Ovary (tissue), 7 donors: ENCODE measurements at regions not wholly inside any gene's neighbourhood (a gene's known extent, or its start where the extent isn't known, plus 50 kb on each side); places are given as distances from the start of the nearest gene placed in this dataset.

Experiments used
- DNase-seq, 5 donors: peaks; one replicate each; pipeline ENCODE4 v3.0.0-alpha.2; 2019 to 2020
- H3K27ac ChIP-seq, 2 donors: fragments of 200-600 bp; one replicate each; pipeline versions ENCODE4 v1.5.1 to v1.8.0; 2019 to 2022
- H3K27me3 ChIP-seq: fragments of 200-600 bp; one replicate; pipeline ENCODE4 v1.8.0; 2022
- H3K36me3 ChIP-seq: fragments of 200-600 bp; sonication (generic); one replicate; pipeline ENCODE4 v1.5.1; 2019
- H3K4me1 ChIP-seq: one replicate; pipeline ENCODE4 v1.8.1; 2013; ENCODE audit warnings: mild to moderate bottlenecking, moderate library complexity; ENCODE audit not compliant: insufficient read depth
- H3K4me3 ChIP-seq: fragments of 200-600 bp; sonication (generic); one replicate; pipeline ENCODE4 v1.5.1; 2017
- H3K9me3 ChIP-seq, 2 donors: fragments of 200-600 bp in 1 of 2; sonication (generic) in 1 of 2; one replicate each; pipeline versions ENCODE4 v1.5.1 to v1.8.1; 2013 to 2019; ENCODE audit warnings: mild to moderate bottlenecking in 1 of 2, moderate library complexity in 1 of 2
- EP300 ChIP-seq: sonication (generic); formaldehyde crosslinking; IDR thresholded peaks from one replicate; pipeline ENCODE4 v1.6.1; 2017; ENCODE audit warnings: antibody characterized with exemption
- POLR2A ChIP-seq: fragments of 450-650 bp; IDR thresholded peaks from one replicate; pipeline ENCODE4 v1.6.1; 2017; ENCODE audit warnings: antibody characterized with exemption, mild to moderate bottlenecking, moderate library complexity
- WGBS, 3 donors: extraction: QIAGEN DNeasy Blood & Tissue Kit in 1 of 3; methylation state at CpG; one replicate each; pipeline versions ENCODE4 v1.1.5 to v1.1.7; 2013 to 2017; 5-methylcytosine and 5-hydroxymethylcytosine counted together
- intact Hi-C, 4 donors: fragments of 100-400 bp; cut with DNase I; formaldehyde crosslinking; loops; one replicate each; pipeline versions ENCODE4 v1.11.0 to v1.15.1; 2022 to 2023
- TF ChIP-seq, protein P1 (sequence below), 3 donors: fragments of 450-650 bp in 2 of 3; fragments of 200-600 bp in 1 of 3; IDR thresholded peaks; one replicate each; pipeline versions ENCODE4 v1.5.1 to v1.8.0; 2016 to 2022; ENCODE audit warnings: antibody characterized with exemption in 3 of 3, mild to moderate bottlenecking in 1 of 3
- donor health status: DM: no; HTN: no; CAD: no; lungs with moderate emphysema.
- donor health status: DM: no; HTN: no; CAD: no.
- donor health status: Bipolar disorder and iron deficiency.
- donor health status: DM: no; HTN: no; CAD: no.
- donor health status: DM: yes; HTN: yes; CAD: no.

DNA sequence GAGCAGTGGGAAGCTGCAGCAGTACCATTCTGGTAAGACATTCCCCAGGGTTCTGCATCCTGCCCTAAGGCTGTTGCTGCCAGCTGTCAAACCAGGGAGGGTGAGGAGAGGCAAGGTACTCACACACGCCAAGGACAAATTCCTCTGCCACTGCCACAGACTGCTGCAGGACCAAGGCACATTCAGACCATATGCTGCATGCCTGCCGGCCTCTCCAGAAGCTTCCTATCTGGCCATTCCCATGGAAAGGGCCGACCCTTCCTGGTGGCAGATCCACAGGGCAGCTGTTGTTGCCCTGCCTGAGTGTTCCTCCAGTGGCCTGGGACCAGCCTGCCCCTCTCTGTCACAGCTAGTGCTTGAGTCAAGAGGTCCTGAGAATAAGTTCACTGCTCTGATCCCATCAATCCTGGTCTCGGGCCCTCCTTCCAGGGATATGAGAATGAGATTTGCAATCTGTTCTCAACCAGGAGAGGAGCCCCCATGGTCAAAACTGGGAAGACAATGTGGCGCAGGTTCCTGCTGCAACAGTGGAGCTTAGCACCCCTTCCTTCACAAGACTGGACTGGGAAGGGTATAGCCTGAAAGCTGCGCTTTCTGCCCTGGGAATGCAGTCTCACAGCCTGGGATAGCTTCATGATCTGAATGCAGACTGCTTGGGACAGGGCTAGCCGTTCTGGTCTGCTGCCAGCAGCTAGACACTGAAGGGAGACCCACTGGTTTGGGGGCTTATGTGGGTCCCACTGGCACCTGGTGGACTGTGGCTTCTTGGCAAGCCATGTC is 342.5 kb upstream of the NDST3 start:
- Histone ChIP-seq H3K27me3 (no peaks in the 10 kb centered on the region), H3K4me3 (no peak overlapping the region), H3K4me1 (no peaks in the 10 kb centered on the region), H3K36me3 (no peaks in the 10 kb centered on the region), H3K9me3 (no peaks in the 10 kb centered on the region), H3K27ac (no peak overlapping the region)
- no peak for DNase-seq
- TF ChIP-seq POLR2A: no peak
- TF ChIP-seq, protein P1, sequence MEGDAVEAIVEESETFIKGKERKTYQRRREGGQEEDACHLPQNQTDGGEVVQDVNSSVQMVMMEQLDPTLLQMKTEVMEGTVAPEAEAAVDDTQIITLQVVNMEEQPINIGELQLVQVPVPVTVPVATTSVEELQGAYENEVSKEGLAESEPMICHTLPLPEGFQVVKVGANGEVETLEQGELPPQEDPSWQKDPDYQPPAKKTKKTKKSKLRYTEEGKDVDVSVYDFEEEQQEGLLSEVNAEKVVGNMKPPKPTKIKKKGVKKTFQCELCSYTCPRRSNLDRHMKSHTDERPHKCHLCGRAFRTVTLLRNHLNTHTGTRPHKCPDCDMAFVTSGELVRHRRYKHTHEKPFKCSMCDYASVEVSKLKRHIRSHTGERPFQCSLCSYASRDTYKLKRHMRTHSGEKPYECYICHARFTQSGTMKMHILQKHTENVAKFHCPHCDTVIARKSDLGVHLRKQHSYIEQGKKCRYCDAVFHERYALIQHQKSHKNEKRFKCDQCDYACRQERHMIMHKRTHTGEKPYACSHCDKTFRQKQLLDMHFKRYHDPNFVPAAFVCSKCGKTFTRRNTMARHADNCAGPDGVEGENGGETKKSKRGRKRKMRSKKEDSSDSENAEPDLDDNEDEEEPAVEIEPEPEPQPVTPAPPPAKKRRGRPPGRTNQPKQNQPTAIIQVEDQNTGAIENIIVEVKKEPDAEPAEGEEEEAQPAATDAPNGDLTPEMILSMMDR (IDR thresholded peaks at IDR 0.05): no peak
- TF ChIP-seq EP300: no peak
- WGBS, 3 donors: 80 to 90% (median 87%) methylated on average over 7 of the region's 7 CpGs
- intact Hi-C loops: no loop called here

DNA sequence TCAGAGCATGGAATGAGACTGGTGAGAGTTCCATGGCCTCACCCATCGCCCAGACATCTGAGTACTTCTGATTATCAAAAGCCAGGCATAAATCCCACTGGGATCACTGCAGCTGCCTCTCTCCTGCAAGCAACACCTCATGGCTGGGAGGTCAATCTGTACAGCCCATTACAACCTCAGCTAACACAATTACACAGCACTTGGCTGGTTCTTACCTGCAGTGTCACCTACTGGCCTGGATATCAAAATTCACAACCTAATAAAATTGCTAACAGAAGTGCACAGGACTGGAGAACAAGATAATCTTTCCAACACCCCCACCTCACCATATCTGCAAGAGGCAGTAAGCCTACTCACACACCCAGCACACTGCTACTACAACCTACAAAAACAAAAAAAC is 341.7 kb upstream of the NDST3 start:
- intact Hi-C loops: no loop called here
- WGBS, 3 donors: 78 to 90% (median 79%) methylated on average over 1 of the region's 1 CpG
- Histone ChIP-seq H3K4me1 (no peaks in the 10 kb centered on the region), H3K27ac (no peak overlapping the region), H3K4me3 (no peak overlapping the region), H3K27me3 (no peaks in the 10 kb centered on the region), H3K36me3 (no peaks in the 10 kb centered on the region), H3K9me3 (no peaks in the 10 kb centered on the region)
- no peak for DNase-seq
- TF ChIP-seq, protein P1 (IDR thresholded peaks at IDR 0.05): no peak
- no peak for TF ChIP-seq EP300
- no peak for TF ChIP-seq POLR2A

GRCh38 chr4:117699595-117699994 is 334.7 kb upstream of the NDST3 start:
- Histone ChIP-seq H3K36me3 (no peaks in the 10 kb centered on the region), H3K9me3 (no peaks in the 10 kb centered on the region), H3K27ac (no peak overlapping the region), H3K27me3 (no peaks in the 10 kb centered on the region), H3K4me3 (no peak overlapping the region), H3K4me1 (no peaks in the 10 kb centered on the region)
- intact Hi-C loops: no loop called here
- WGBS, 3 donors: 66 to 73% (median 70%) methylated on average over 2 of the region's 2 CpGs
- DNase-seq: no peak
- TF ChIP-seq POLR2A (no peak), EP300 (no peak)

DNA sequence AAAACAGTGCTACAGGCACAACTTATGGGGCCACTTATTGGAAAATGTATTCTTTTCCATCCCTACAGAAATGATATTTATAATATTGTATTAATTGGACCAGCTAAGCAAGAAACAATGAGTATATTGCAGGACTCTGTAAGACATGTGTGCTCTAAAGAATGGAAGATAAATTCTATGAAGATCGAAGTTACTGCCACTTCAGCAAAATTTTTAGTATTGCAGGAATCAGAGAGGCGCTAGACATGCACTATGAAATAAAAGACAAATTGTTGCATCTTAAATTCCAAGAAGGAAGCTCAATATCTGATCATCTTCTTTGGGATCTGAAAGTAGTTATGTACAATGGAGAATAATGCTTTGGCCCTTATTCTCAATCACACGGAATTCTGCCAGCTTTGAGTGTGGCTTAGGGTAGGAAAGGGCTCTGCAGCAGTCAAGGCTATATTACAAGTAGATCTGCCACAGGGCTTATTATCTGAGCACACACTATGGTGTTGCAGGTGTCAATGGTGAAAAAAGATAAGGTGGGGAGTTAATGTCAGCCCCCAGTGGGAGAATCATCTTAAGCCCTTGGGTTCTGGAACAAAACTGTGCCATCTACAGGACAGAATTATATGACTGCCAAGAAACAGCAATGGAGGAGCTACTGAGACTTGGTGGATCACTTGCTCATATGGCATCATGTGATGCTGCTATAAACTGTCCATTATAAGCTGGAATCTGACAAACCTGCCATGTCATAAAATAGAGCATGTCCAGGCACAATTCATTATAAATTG is 334.0 kb upstream of the NDST3 start:
- no peaks in the 10 kb centered on the region for H3K9me3 ChIP-seq
- H3K4me3 ChIP-seq: no peak overlapping the region
- H3K4me1 ChIP-seq: no peaks in the 10 kb centered on the region
- H3K36me3 ChIP-seq: no peaks in the 10 kb centered on the region
- 82 to 85% (median 84%) methylated on average over 3 of the region's 3 CpGs for WGBS, 3 donors
- TF ChIP-seq, protein P1 (IDR thresholded peaks at IDR 0.05): no peak
- intact Hi-C loops: no loop called here
- DNase-seq: no peak
- no peak overlapping the region for H3K27ac ChIP-seq
- no peaks in the 10 kb centered on the region for H3K27me3 ChIP-seq

- Histone ChIP-seq H3K27me3 (no peaks in the 10 kb centered on the region), H3K4me3 (no peak overlapping the region), H3K27ac (no peak overlapping the region)
Measured at GRCh38 chr4:117702353-117702752, 331.9 kb upstream of the NDST3 start.

More at GRCh38 chr4:117702353-117702752, 331.9 kb upstream of the NDST3 start:
- TF ChIP-seq EP300 (no peak), POLR2A (no peak)
- TF ChIP-seq, protein P1 (IDR thresholded peaks at IDR 0.05): no peak
- Histone ChIP-seq H3K36me3 (no peaks in the 10 kb centered on the region), H3K9me3 (no peaks in the 10 kb centered on the region), H3K4me1 (no peaks in the 10 kb centered on the region)
- intact Hi-C loops: no loop called here
- WGBS, 3 donors: 70 to 84% (median 70%) methylated on average over 3 of the region's 3 CpGs
- no peak for DNase-seq
